ENCODE measurements at regions not wholly inside any gene's neighbourhood (a gene's known extent, or its start where the extent isn't known, plus 50 kb on each side); places are given as distances from the start of the nearest gene placed in this dataset.

GRCh38 chrX:88416965-88417364, 330.1 kb upstream of the CPXCR1 start:
- ATAC-seq (ENCODE audit: low read depth) (no peak), DNase-seq (no peak)
- Mint-ChIP-seq H3K4me1 (no peaks in the 10 kb centered on the region), H3K27me3 (no peaks in the 10 kb centered on the region), H3K27ac (no peak overlapping the region), H3K4me3 (no peak overlapping the region), H3K9me3 (ENCODE audit: insufficient read depth) (no peaks in the 10 kb centered on the region)
- Histone ChIP-seq H3K9ac (ENCODE audit: low read length) (no peak overlapping the region), H3K36me3 (replicated peaks in 1 of 2; ENCODE audit: control extremely low read depth in 1 of 2, control insufficient read depth in 1 of 2, extremely low read depth in 1 of 2, insufficient read depth in 2 of 2, low read length in 1 of 2) (no peaks in the 10 kb centered on the region), H3K27ac (ENCODE audit: low read length in 2 of 2) (no peak overlapping the region), H3K4me1 (ENCODE audit: control insufficient read depth in 2 of 2, insufficient read depth in 2 of 2, low read length in 2 of 2) (no peaks in the 10 kb centered on the region), H3K79me2 (ENCODE audit: control insufficient read depth, insufficient read depth, low read length) (no peaks in the 10 kb centered on the region), H2AFZ (ENCODE audit: insufficient read depth, low read depth, low read length, poor library complexity, severe bottlenecking) (no peak overlapping the region), H3K9me3 (ENCODE audit: control extremely low read depth in 1 of 3, control insufficient read depth in 2 of 3, insufficient read depth in 1 of 3, low read length in 2 of 3) (no peaks in the 10 kb centered on the region), H4K20me1 (ENCODE audit: control insufficient read depth, insufficient read depth, low read length, poor library complexity, severe bottlenecking) (no peaks in the 10 kb centered on the region), H3K27me3 (replicated peaks in 1 of 4; ENCODE audit: control extremely low read depth in 1 of 4, control insufficient read depth in 3 of 4, insufficient read depth in 4 of 4, low read length in 3 of 4) (no peaks in the 10 kb centered on the region), H3K4me2 (replicated peaks; ENCODE audit: low read depth, low read length, poor library complexity, severe bottlenecking) (no peak overlapping the region), H3K4me3 (ENCODE audit: control extremely low read depth in 1 of 5, extremely low read depth in 1 of 5, insufficient read depth in 1 of 5, low read depth in 2 of 5, low read length in 4 of 5) (no peak overlapping the region)
- ChIA-PET POLR2A (no interaction called here), CTCF (no interaction called here)
- no CpG with 5 or more reads among the region's 4 CpGs for WGBS (ENCODE audit: insufficient coverage)
- intact Hi-C loops (cut with micrococcal nuclease): no loop called here
- TF ChIP-seq CTCF (IDR thresholded peaks at IDR 0.05) (no peak), EZH2 (IDR thresholded peaks at IDR 0.05; ENCODE audit: borderline replicate concordance, insufficient read depth, low read depth, low read length, poor library complexity, severe bottlenecking) (no peak)

GRCh38 chrX:88424071-88424470, 323.0 kb upstream of the CPXCR1 start:
- Histone ChIP-seq H2AFZ (ENCODE audit: insufficient read depth, low read depth, low read length, poor library complexity, severe bottlenecking) (no peak overlapping the region), H3K27ac (ENCODE audit: low read length in 2 of 2) (no peak overlapping the region), H3K4me3 (ENCODE audit: control extremely low read depth in 1 of 5, extremely low read depth in 1 of 5, insufficient read depth in 1 of 5, low read depth in 2 of 5, low read length in 4 of 5) (no peak overlapping the region), H3K9me3 (ENCODE audit: control extremely low read depth in 1 of 3, control insufficient read depth in 2 of 3, insufficient read depth in 1 of 3, low read length in 2 of 3) (no peaks in the 10 kb centered on the region), H3K27me3 (replicated peaks in 1 of 4; ENCODE audit: control extremely low read depth in 1 of 4, control insufficient read depth in 3 of 4, insufficient read depth in 4 of 4, low read length in 3 of 4) (no peaks in the 10 kb centered on the region), H3K36me3 (replicated peaks in 1 of 2; ENCODE audit: control extremely low read depth in 1 of 2, control insufficient read depth in 1 of 2, extremely low read depth in 1 of 2, insufficient read depth in 2 of 2, low read length in 1 of 2) (no peaks in the 10 kb centered on the region), H4K20me1 (ENCODE audit: control insufficient read depth, insufficient read depth, low read length, poor library complexity, severe bottlenecking) (no peaks in the 10 kb centered on the region), H3K9ac (ENCODE audit: low read length) (no peak overlapping the region), H3K4me1 (ENCODE audit: control insufficient read depth in 2 of 2, insufficient read depth in 2 of 2, low read length in 2 of 2) (no peaks in the 10 kb centered on the region), H3K79me2 (ENCODE audit: control insufficient read depth, insufficient read depth, low read length) (no peaks in the 10 kb centered on the region), H3K4me2 (replicated peaks; ENCODE audit: low read depth, low read length, poor library complexity, severe bottlenecking) (no peak overlapping the region)
- no peak for DNase-seq
- TF ChIP-seq CTCF (IDR thresholded peaks at IDR 0.05): no peak
- no peak for ATAC-seq (ENCODE audit: low read depth)
- ChIA-PET CTCF (no interaction called here), POLR2A (no interaction called here)
- Mint-ChIP-seq H3K4me1 (no peaks in the 10 kb centered on the region), H3K27me3 (no peaks in the 10 kb centered on the region), H3K4me3 (no peak overlapping the region), H3K27ac (no peak overlapping the region), H3K9me3 (ENCODE audit: insufficient read depth) (no peaks in the 10 kb centered on the region)
- intact Hi-C loops (cut with micrococcal nuclease): no loop called here
